GM06990 (cell line): ENCODE measurements at regions not wholly inside any gene's neighbourhood (a gene's known extent, or its start where the extent isn't known, plus 50 kb on each side); places are given as distances from the start of the nearest gene placed in this dataset.

ENCODE experiments used
- DNase-seq: peaks from one replicate; pipeline ENCODE4 v3.0.0-alpha.2; 2011; ENCODE audit not compliant: insufficient read length; ENCODE audit errors: extremely low read depth
- H3K27me3 ChIP-seq: replicated peaks from 2 replicates; pipeline ENCODE4 v1.6.0; 2011; ENCODE audit warnings: low read length; ENCODE audit not compliant: control insufficient read depth, insufficient read depth
- H3K36me3 ChIP-seq: 2 replicates; pipeline ENCODE4 v1.5.1; 2011; ENCODE audit warnings: low read length; ENCODE audit not compliant: control insufficient read depth, insufficient read depth
- H3K4me3 ChIP-seq: replicated peaks from 2 replicates; pipeline ENCODE4 v1.5.1; 2011; ENCODE audit warnings: low read depth, mild to moderate bottlenecking, control low read depth, low read length
- CTCF ChIP-seq: IDR thresholded peaks from 2 replicates; pipeline ENCODE4 v1.5.1; 2011; ENCODE audit warnings: low read length, control low read depth, mild to moderate bottlenecking, inconsistent platforms; ENCODE audit not compliant: insufficient read depth, poor library complexity, severe bottlenecking

GRCh38 chr3:117723825-117724224 is 1014.2 kb downstream of the TUSC7 start:
- Histone ChIP-seq H3K36me3 (no peaks in the 10 kb centered on the region), H3K27me3 (no peaks in the 10 kb centered on the region), H3K4me3 (no peak overlapping the region)
- no peak for TF ChIP-seq CTCF
- no peak for DNase-seq

DNA sequence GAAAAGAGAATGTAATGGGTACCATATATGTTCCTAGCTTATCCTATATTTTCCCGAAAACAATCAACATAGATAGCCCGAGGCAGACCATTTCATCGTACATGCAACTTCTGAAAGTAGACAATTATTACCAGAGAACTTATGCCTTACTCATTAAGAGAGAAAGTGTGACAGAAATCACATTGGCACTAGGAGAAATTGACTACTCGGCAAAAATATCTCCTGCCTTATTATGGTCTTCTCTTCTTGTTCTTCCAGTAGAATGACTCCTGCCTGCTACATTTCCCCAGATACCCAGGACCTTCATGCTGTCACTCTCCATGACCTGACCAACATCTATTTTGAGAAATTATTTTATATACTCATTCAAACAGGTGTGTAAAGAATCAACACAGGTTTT is 1015.7 kb downstream of the TUSC7 start:
- Histone ChIP-seq H3K27me3 (no peaks in the 10 kb centered on the region), H3K4me3 (no peak overlapping the region), H3K36me3 (no peaks in the 10 kb centered on the region)
- no peak for TF ChIP-seq CTCF
- no peak for DNase-seq

- H3K27me3 ChIP-seq, result no peaks in the 10 kb centered on the region
- no peaks in the 10 kb centered on the region for H3K36me3 ChIP-seq
- TF ChIP-seq CTCF, result no peak
- no peak overlapping the region for H3K4me3 ChIP-seq
- DNase-seq, result no peak
Measured at GRCh38 chr3:117726776-117727175, 1017.2 kb downstream of the TUSC7 start.

GRCh38 chr3:117728226-117728625 is 1018.6 kb downstream of the TUSC7 start:
- TF ChIP-seq CTCF, result no peak
- Histone ChIP-seq H3K27me3 (no peaks in the 10 kb centered on the region), H3K36me3 (no peaks in the 10 kb centered on the region), H3K4me3 (no peak overlapping the region)
- no peak for DNase-seq

DNA sequence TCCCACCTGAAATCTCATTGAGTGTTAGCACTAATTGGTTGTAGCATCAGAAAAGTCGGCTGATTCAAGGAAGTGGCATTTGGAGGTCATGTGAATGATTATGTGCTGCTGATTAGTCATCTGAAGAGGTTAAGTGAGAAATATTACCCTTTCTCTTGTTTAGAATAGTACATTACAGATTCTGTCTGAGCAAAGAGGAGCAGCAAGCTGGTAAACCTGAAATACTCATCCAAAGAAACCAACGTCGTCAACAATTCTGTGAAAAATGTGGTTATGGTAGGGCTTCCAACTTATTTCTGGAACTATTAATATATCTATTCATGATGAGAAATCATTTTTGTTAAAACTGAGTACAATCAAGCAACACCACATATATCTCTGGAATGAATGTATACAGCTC is 1024.9 kb downstream of the TUSC7 start:
- DNase-seq, result no peak

More for the DNA sequence above, 1024.9 kb downstream of the TUSC7 start:
- Histone ChIP-seq H3K27me3 (no peaks in the 10 kb centered on the region), H3K36me3 (no peaks in the 10 kb centered on the region), H3K4me3 (no peak overlapping the region)
- no peak for TF ChIP-seq CTCF
